HG03097 (cell line): ENCODE measurements at regions not wholly inside any gene's neighbourhood (a gene's known extent, or its start where the extent isn't known, plus 50 kb on each side); places are given as distances from the start of the nearest gene placed in this dataset.

ENCODE experiments used
- ATAC-seq: cut with Tn5 transposase; IDR thresholded peaks from one replicate; pipeline ENCODE4 v1.9.1; 2021; ENCODE audit not compliant: unreplicated experiment, low FRiP score

DNA sequence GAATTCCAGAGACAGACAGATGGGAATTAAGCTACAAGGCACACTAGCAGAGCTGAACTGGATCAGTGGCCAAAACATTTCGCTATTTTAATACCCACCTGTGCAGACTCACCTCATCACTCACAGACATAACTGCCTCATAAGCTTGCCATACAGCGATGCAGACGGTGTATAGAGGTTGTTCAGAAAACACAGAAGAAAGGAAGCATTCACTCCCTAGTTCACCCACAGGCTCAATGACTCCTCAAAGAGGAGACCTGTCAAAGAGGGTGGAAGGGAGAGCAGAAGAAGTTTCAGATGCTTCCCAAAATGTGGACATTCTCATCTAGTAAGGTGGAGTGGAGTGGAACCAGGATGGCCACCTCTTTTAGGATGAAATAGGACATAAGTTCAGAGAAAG lies 81.7 kb upstream of the SPHKAP start:
- ATAC-seq = no peak

DNA sequence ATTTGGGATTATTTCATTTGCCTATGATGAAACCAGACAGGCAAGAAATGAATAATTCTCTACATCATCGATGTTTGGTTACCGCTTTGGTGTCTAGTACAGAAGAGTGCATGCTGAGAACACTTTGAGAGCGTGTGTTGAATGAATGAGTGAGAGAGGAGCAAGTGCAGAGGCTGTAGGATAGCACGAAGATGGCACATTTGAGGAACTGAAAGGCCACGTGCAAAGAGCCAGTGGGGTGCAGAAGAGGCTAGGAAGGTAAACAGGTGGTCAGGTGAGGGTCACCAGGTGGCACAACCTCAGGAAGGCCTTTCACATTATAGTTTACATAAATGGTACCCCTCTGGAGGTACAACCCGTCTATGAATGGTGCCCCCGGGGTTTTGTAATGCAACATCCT lies 80.1 kb upstream of the SPHKAP start:
- ATAC-seq = no peak

DNA sequence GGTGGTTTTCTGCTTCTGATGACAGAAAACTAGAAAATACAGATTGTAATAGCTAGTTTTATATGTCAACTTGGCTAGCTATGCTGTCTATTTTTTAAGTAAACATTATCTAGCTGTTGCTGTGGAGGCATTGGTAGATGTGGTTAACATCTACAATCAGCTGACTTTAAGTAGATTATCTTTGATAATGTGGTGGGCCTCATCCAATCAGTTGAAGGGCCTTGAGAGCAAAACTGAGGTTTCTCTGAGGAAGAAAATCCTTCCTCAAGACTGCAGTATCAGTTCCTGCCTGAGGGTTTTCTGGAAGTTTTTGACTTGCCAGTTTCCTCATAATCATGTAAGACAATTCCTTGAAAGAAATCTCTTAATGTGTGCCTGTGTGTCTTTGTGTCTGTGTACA lies 75.9 kb upstream of the SPHKAP start:
- ATAC-seq = no peak

DNA sequence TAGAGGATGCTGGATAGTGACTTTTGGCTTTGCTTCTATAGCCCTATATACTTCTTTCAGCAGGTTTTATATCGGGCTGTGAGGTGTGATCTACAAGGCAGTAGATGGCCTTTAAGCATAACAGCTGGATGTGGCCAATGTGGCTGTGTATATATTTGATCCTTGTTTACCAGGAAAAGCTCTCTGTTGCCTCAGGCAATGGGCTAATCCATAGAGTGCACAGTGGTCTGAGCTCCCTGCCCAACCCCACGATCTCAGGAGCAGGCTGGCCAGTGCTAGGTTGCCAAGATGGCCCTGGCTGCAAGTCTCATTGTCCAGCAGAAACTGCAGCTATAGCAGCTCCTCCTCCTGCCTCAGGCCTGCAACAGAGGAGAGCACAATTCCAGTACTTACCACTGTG lies 72.3 kb upstream of the SPHKAP start:
- ATAC-seq = no peak

DNA sequence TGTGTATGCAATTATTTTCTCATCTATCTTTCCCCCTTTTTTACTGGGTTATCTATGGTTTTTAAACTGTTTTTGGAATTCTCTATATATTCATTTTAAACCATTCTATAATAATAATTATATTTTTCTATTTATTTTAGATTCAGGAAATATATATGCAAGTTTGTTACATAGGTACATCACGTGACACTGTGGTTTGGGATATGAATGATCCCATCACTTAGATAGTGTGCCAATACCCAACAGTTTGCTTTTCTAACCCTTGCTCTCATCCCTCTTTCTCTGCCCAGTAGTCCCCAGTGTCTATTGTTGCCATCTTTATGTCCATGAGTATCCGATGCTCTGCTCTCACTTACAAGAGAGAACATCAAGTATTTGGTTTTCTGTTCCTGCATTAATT lies 65.8 kb upstream of the SPHKAP start:
- no peak for ATAC-seq

DNA sequence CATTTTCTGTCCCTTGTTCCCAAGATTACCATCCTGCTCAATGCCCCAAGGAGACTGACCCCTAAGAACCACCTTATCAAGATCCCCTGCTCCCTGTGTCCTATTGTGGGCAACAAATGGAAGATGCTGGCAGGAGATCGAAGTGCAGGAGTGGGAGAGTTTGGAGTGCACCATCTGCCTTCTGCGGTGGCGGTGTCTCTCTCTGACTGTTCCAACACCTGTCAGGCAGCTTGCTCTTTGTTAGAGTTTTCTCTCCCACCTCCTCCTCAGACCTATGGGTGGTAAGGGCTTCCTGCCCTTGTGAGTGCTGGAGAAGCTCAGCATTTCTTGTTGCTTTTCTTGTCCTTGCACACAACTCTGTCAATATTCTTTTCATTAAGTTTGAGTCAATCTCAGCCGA lies 64.1 kb upstream of the SPHKAP start:
- ATAC-seq = no peak

DNA sequence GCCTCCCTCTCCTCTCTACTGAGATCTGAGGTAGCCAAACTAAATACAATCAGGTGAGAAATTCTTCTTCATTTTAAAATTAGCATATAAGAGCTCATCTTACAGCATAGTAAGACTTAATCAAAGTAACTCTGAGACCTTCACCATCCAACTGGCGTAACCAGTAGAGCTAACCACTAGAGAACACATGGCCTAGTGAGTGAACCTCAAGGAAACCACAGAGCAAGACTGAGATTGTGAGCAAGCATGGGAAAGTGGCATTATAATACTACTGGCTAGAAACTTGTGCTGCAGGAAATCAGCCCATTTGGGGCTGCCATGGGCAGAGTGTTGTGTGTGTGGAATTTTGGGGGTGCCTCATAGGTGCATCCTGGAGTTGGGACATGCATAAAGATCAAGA lies 61.1 kb upstream of the SPHKAP start:
- ATAC-seq = no peak

DNA sequence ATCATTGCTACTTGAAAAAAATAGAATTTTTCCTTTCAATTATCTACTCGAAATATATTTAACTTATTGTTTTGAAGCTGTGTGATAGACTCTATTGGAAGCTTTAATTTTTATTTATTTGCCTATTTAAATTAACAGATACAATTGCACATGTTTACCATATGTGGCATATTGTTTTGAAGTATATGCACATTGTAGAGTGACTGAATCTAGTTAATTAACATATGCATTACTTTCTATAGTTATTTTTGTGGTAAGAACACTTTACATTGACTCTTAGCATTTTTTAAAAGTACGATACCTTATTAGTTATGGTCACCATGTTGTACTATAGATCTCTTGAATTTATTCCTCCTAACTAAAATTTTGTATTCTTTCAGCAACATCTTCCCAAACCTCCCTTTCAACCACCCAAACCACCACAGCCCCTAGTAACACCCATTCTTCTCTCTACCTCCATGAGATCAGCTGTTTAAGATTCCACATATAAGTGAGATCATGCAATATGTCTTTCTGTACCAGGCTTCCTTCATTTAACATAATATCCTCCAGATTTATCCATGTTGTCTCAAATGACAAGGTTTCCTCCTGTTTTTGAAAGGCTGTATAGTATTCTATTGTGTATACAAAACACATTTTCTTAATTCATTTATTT lies 58.5 kb upstream of the SPHKAP start:
- ATAC-seq = no peak

DNA sequence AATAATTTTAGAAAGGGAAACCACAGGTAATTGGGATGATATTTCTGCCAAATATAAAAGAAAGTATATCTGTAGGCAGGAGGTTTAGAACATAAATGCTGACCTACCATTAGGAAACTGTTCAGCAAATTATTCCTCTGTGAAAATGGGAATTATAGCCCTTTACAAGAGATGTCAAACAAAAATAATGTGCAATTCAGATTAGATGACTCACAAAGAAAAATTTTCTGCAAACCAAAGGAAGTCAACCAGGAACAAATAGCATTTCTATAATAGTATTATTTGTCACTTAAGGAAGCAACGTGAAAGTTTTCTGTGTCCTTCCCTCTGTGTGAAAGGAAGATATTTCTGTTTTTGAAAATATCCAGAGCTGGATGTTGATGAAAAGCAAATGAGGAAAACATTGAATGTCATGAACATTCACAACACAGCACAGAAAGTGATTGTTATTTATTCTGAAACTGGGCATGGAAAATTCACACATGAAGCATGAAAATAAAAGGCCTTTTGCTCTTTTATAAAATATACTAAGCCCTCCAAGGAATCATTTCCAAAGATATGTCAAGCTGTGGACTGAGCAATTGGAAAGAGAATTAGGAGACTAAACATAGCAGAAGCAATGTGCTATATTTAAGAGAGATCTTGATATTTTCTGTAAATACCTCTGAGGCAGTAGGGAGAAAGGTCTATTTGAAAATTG lies 57.9 kb upstream of the SPHKAP start:
- no peak for ATAC-seq
